ENCODE measurements at regions not wholly inside any gene's neighbourhood (a gene's known extent, or its start where the extent isn't known, plus 50 kb on each side); places are given as distances from the start of the nearest gene placed in this dataset.
"Not testable (repeated sequence)": the region's sequence is repeated elsewhere in the genome, so short reads cannot be mapped to it uniquely, and the experiment has no call there.

DNA sequence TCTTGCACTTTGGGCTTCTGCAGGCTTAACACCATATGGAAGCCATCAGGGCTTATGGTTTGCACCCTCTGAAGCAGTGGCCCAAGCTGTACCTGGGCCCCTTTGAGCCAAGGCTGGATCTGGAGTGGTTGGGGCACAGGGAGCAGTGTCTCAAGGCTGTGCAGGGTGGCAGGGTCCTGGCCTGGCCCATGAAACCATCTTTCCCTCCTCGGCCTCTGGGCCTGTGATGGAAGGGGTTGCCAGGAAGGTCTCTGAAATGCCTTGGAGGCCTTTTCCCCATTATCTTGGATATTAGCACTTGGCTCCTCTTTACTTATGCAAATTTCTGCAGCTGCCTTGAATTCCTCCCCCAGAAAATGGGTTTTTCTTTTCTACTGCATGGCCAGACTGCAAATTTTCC, 134.7 kb upstream of the USP9X start:
- DNase-seq (ENCODE audit: low read depth): no peak

- not testable (repeated sequence) for DNase-seq (ENCODE audit: low read depth)
These were observed 133.8 kb upstream of the USP9X start for GRCh38 chrX:40951407-40951806.

DNA sequence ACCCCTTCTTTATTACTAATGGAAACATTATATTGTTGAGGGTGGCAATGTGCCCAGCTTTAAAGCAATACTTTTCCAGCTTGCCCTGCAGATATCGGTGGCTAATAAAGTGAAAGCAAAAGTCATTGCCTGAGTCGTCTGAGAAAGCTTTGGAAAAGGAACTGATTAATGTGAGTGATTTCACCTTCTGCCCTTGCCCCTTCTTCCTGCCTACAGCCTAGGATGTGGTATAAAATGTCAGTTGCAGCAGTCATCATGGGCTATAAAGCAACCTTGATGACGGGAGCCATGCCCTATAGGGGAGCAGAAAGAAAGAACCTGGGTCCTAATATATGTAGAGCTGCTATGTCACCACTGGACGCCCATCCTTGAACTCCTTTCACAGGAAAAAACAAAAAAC, 132.4 kb upstream of the USP9X start:
- DNase-seq (ENCODE audit: low read depth): no peak

DNA sequence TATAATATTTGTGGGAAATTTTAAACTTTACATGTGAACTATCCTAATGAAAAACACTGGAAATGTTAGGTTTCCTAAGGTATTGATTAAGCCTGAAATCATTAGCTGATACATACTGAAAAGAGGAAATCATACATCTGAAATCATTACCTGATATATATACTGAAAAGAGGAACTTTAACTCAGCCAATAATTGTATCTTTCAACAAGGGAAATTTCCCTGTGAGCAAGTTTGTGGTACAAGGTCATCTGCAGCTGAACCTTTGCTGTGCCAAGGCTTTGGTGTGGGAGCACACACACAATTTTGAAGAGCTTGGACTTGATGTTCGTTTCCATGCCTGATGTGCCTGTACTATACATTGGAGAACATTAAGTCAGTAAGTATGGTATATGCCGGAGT, 131.9 kb upstream of the USP9X start:
- no peak for DNase-seq (ENCODE audit: low read depth)

DNA sequence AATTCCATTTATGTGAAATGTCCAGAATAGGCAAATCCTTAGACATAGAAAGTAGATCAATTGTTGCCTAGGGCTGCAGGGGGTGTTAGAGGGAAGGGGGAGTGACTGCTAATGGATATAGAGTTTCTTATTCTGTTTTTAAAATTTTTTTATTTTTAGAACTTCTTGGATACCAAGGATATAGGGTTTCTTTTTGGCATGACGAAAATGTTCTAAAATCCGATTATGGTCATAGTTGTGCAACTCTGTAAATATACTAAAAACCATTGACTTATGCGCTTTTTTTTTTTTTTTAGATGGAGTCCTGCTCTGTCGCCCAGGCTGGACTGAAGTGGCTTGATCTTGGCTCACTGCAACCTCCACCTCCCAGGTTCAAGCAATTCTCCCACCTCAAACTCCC, 125.2 kb upstream of the USP9X start:
- no peak for DNase-seq (ENCODE audit: low read depth)

DNA sequence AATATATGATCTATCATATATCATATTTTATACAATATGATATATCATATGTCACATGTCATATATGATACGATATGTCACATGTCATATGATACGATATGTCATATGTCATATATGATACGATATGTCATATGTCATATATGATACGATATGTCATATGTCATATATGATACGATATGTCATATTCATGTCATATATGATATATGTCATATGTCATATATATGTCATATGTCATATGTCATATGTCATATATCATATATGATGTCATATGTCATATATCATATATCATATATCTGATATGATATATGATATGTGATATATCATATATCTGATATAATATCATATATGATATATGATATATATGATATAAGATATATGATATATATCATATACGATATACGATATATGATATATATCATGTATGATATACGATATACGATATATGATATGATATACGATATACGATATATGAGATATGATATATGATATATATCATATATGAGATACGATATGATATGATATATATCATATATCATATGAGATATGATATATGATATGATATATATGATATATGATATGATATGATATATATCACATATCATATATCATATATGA, 122.3 kb upstream of the USP9X start:
- no peak for DNase-seq (ENCODE audit: low read depth)

- DNase-seq (ENCODE audit: low read depth): no peak
These were observed 121.2 kb upstream of the USP9X start for GRCh38 chrX:40964008-40964407.

GRCh38 chrX:40964633-40965586, 120.3 kb upstream of the USP9X start:
- no peak for DNase-seq (ENCODE audit: low read depth)

- DNase-seq (ENCODE audit: low read depth): no peak
These were observed 118.9 kb upstream of the USP9X start for GRCh38 chrX:40966213-40966820.

DNA sequence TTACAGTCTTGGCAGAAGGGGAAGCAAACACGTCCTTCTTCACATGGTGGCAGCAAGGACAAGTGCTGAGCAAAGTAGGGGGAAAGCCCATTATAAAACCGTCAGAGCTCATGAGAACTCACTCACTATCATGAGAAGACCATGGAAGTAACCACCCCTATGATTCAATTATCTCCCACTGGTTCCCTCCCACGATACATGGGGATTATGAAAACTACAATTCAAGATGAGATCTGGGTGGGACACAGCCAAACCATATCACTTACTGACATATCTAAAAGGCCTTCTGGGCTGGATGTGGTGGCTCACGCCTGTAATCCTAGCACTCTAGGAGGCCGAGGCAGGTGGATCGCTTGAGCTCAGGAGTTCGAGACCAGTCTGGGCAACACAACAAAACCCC, 117.1 kb upstream of the USP9X start:
- DNase-seq (ENCODE audit: low read depth): no peak

DNA sequence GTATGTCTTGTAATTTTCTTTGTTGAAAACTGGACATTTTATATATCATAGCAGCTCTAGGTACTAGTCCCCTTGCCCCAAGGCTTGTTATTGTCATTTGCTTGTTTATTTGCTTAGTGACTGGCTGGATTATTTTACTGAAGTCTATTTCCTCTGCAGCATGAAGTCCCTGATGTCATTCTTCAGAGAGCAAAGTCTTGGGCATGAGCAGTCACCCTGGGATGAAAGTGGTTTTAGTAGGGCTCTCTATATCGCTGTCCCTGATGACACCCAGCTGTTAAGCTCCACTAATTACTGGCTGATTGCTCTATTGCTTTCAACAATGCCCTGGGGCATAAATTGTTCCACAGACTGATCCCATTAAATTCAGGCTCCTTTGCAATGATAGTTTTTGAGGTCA, 113.5 kb upstream of the USP9X start:
- DNase-seq (ENCODE audit: low read depth): no peak

DNA sequence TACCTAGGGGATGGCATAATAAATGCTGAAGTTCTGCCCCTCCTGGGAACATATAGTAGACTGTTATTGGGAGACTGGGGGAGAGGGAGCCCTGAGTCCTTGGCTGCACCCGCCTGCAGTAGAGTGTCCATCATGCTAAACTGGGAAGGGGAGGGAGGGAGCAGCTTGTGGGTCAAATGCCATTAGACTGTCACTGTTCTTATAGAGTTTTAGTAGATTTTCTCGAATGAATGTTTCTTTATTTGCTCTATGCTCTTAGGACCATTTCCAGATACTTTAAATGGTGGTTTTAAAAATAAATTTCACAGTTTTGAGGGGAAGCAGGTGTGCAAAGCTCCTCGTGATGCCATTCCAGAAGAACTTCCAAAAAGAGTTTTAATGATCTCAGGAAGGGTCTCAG, 111.6 kb upstream of the USP9X start:
- DNase-seq (ENCODE audit: low read depth): no peak

GRCh38 chrX:40975951-40976350, 109.3 kb upstream of the USP9X start:
- no peak for DNase-seq (ENCODE audit: low read depth)

DNA sequence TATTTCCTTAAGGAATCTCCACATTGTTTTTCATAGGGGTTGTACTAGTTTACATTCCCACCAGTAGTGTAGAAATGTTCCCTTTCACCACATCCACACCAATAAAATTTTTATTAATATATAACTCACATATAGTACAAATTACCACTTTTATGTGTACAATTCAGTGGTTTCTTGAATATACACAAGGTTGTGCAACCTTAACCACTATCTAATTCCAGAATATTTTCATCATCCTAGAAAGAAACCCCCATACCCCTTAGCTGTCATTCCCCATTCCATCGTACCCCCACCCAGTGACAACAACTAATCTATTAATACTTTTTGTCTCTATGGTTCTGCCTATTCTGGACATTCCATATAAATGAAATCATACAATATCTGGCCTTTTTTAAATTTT, 108.3 kb upstream of the USP9X start:
- DNase-seq (ENCODE audit: low read depth): no peak

DNA sequence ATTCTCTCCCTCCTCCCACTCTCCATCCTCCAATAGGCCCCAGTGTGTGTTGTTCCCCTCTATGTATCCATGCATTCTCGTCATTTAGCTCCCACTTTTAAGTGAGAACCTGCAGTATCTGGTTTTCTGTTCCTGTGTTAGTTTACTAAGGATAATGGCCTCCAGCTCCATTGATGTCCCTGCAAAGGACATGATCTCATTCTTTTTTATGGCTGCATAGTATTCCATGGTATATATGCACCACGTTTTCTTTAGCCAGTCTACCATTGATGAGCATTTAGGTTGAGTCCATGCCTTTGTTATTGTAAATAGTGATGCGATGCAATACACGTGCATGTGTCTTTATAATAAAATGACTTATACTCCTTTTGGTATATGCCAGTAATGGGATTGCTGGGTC, 100.3 kb upstream of the USP9X start:
- no peak for DNase-seq (ENCODE audit: low read depth)

DNA sequence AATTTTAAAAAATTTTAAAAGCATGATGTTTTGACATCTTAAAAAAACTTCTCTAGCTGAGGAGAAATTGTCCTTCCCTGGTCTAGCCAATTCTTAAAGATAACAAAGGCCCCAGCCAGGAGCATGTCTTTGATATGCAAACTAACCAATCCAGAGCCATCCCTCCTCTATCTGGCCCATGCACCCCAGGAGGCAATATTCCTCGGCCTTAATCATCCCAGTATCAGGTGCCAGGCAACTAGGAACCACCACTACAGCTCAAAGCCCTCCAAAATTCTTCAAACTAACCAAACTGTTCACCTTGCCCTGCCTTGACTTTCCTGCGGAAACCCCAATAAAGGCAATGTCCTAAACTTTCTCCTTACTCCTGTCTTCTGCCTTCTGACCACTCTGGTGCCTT, 97.8 kb upstream of the USP9X start:
- no peak for DNase-seq (ENCODE audit: low read depth)

DNA sequence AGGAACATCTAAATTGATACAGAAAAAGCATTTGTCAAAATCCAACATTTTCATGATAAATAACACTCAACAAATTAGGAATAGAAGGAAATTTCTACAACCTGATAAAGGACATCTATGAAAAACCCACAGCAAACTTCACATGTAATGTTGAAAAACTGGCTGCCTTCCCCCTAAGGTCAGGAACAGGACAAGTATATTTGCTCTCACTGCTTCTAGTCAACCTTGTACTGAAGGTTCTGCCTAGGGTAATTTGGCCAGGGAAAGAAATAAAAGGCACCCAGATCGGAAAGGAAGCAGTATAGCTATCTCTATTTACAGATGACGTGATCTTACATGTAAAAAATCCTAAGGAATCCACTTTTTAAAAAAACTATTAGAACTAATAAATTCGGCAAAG, 97.1 kb upstream of the USP9X start:
- DNase-seq (ENCODE audit: low read depth): no peak

GRCh38 chrX:40993395-40993794, 91.8 kb upstream of the USP9X start:
- DNase-seq (ENCODE audit: low read depth): not testable (repeated sequence)

GRCh38 chrX:40996886-40997530, 88.2 kb upstream of the USP9X start:
- no peak for DNase-seq (ENCODE audit: low read depth)

DNA sequence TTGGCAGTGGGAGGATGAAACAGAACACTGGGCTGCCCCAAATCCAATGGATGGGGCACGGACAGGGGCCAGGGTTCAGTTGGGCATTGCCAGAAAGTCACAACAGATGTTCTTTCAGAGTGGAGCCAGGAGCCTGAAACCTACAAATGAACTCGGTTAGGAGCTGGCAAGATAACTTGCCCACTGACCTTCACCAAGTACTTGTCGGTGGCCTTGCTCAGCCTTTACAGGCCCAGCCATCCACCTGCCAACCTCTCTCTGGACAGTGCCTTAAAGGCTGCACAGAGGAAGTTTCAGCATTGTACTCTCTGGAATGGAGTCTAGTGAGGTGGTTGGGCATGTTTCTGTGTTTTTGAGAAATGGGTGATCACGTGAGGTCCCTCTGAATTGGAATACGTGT, 87.1 kb upstream of the USP9X start:
- DNase-seq (ENCODE audit: low read depth): no peak

GRCh38 chrX:41001327-41001726, 83.9 kb upstream of the USP9X start:
- no peak for DNase-seq (ENCODE audit: low read depth)

GRCh38 chrX:41002026-41002425, 83.2 kb upstream of the USP9X start:
- DNase-seq (ENCODE audit: low read depth): no peak

All from stimulated activated CD8-positive, alpha-beta memory T cell treated with anti-CD3 and anti-CD28 coated beads, Interleukin-15, amount 100 ng/mL, for 1 hour (primary cell).